ENCODE measurements at regions not wholly inside any gene's neighbourhood (a gene's known extent, or its start where the extent isn't known, plus 50 kb on each side); places are given as distances from the start of the nearest gene placed in this dataset.

GRCh38 chr5:4018007-4018406 is 422.4 kb downstream of the IRX1 start:
- no peak for DNase-seq (ENCODE audit: low read depth, low spot score)
- no peak for TF ChIP-seq CTCF (IDR thresholded peaks at IDR 0.05; ENCODE audit: low read depth, low read length)
- in situ Hi-C loops (cut with HindIII; ENCODE audit: low sequenced_read_pairs) = no loop called here
- no peak overlapping the region for H3K4me3 ChIP-seq (ENCODE audit: low read depth, low read length)

DNA sequence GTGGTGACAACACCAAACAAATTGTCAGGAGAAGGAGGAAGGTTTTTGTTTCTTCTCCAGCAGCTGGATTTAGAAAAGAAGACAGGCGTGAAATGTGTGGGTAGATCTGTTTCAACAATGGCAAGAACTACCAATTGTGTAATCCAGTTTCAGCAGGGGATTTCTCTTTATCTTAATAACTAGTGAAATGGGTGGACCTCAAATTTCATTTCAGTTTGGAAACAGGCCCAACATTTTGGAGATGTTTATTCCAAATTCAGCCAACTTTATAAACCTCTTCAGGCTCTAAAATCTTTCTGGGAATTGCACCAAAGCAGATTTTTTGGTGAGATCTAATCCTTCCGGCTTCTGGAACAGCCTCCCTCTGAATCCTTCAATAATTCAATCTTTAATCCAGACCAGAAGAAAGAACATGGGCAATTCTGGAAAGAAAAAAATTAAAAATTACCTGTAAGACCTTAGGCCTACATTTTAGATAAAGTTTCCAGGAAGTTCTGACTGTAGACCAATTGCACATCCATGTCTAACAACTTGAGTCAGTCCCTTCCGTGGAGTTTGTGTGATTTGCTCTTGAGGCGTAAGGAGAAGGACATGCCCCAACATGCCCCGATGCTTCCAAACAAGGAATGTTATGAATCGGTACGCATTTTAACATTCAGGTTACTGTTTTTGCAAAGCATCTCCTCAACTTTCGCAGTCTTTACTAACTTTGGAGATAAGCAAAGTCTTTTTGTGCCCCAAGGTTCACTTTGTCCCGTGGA is 423.6 kb downstream of the IRX1 start:
- in situ Hi-C loops (cut with HindIII; ENCODE audit: low sequenced_read_pairs) = no loop called here
- TF ChIP-seq CTCF (IDR thresholded peaks at IDR 0.05; ENCODE audit: low read depth, low read length) = no peak
- H3K4me3 ChIP-seq (ENCODE audit: low read depth, low read length) = no peak overlapping the region
- DNase-seq (ENCODE audit: low read depth, low spot score) = no peak

GRCh38 chr5:4019841-4020240 is 424.2 kb downstream of the IRX1 start:
- no peak for TF ChIP-seq CTCF (IDR thresholded peaks at IDR 0.05; ENCODE audit: low read depth, low read length)
- in situ Hi-C loops (cut with HindIII; ENCODE audit: low sequenced_read_pairs) = no loop called here
- no peak overlapping the region for H3K4me3 ChIP-seq (ENCODE audit: low read depth, low read length)
- no peak for DNase-seq (ENCODE audit: low read depth, low spot score)

DNA sequence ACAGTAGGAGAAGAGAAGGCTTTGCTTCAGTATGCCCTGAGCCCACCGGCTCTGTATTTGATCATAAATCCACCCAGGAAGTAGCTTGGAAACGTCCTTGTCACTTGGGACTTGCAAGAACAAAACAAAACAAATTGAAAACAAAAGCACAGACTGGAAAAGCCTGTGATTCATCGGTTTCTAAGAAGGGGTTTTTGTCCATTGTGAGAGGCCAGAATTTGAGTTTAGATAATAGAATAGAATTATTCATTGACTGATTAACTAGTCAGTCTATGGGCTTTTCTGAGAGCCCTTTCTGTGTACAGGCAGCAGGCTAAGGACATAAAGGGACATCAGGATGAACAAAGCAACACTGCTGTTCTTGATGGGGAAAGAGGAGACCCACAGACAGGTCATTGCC is 424.8 kb downstream of the IRX1 start:
- DNase-seq (ENCODE audit: low read depth, low spot score) = no peak
- TF ChIP-seq CTCF (IDR thresholded peaks at IDR 0.05; ENCODE audit: low read depth, low read length) = no peak
- H3K4me3 ChIP-seq (ENCODE audit: low read depth, low read length) = no peak overlapping the region
- in situ Hi-C loops (cut with HindIII; ENCODE audit: low sequenced_read_pairs) = no loop called here

- no peak for TF ChIP-seq CTCF (IDR thresholded peaks at IDR 0.05; ENCODE audit: low read depth, low read length)
- in situ Hi-C loops (cut with HindIII; ENCODE audit: low sequenced_read_pairs) = no loop called here
- no peak overlapping the region for H3K4me3 ChIP-seq (ENCODE audit: low read depth, low read length)
- DNase-seq (ENCODE audit: low read depth, low spot score) = no peak
Observed at GRCh38 chr5:4022056-4022670, 426.5 kb downstream of the IRX1 start.

DNA sequence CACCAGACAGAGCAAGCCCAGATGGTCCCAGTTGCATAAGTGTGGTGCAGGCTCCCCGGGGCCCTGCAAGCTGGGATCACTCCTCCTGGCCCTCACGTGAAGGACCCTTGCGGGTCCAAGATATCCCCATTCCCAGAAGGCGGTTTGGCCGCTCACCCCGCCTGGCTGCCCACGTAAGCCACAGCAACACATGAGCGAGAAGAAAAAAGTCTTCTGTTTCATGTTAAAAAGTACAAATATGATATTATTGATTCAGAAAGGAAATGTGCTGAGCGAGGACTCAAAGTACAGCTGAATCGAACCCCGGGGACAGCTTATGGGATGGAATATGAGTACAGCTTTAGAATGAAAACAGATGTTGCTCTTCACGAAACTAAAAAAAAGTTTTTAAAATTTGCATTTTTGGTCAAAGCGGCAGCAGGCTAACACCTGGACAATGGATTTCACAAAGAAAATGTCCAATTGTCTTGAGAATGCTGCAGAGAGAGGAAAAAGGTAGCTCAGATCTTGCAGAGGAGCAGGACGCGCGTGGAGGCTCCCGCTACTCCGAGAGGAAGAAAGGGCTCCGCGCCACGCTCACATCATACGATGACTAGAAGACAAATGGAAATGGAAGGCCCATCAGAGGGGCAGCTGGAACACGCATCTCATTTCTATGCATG is 427.6 kb downstream of the IRX1 start:
- no peak for TF ChIP-seq CTCF (IDR thresholded peaks at IDR 0.05; ENCODE audit: low read depth, low read length)
- no peak overlapping the region for H3K4me3 ChIP-seq (ENCODE audit: low read depth, low read length)
- in situ Hi-C loops (cut with HindIII; ENCODE audit: low sequenced_read_pairs) = no loop called here
- no peak for DNase-seq (ENCODE audit: low read depth, low spot score)

Data from astrocyte of the spinal cord (primary cell).